ENCODE measurements at regions not wholly inside any gene's neighbourhood (a gene's known extent, or its start where the extent isn't known, plus 50 kb on each side); places are given as distances from the start of the nearest gene placed in this dataset.

DNA sequence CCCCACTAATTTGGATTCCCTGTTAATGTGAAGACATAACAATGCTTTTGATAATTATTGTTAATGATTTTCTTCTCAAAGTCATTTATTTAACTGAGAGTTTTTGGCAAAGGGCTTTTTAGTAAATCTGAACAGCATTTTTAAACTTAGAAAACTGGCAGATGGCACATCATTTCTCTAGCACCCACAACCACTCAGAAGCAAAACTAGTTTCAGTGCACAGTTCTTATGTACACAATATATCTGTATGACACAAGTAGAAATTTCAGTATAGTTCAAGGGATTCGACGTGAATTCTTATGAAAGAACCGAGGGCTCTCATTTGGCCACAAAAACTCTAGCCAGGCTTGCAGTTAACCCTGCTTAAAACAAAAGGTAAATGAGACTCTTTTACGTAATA is 231.4 kb upstream of the CDH9 start:
- TF ChIP-seq CTCF (IDR thresholded peaks at IDR 0.05) = no peak
- no peak for TF ChIP-seq POLR2A (IDR thresholded peaks at IDR 0.05)

Measured in body of pancreas (tissue), 4 donors.